Pancreas (tissue), 10 donors: ENCODE measurements at regions not wholly inside any gene's neighbourhood (a gene's known extent, or its start where the extent isn't known, plus 50 kb on each side); places are given as distances from the start of the nearest gene placed in this dataset.

Experiments
- ATAC-seq, 4 donors: fragments of 200-7000 bp; cut with Tn5 transposase; one replicate each; pipeline versions ENCODE4 v1.8.0 to v1.9.1; 2020; ENCODE audit warnings: mild to moderate bottlenecking in 4 of 4, moderate library complexity in 4 of 4
- DNase-seq, 6 donors: peaks; one replicate each; pipeline ENCODE4 v3.0.0-alpha.2; 2020
- FAIRE-seq: peaks from 2 replicates; lab custom pipeline; 2012; peaks lifted over from hg19 to GRCh38; lab: Jason Lieb, UNC
- H3K27ac ChIP-seq, 4 donors: fragments of 200-600 bp; sonication (generic); 1 replicate in 3 of 4; 2 replicates in 1 of 4; pipeline versions ENCODE4 v1.5.0 to v1.8.0; 2020
- H3K27me3 ChIP-seq, 4 donors: fragments of 200-600 bp; one replicate each; pipeline ENCODE4 v1.8.0; 2021
- H3K36me3 ChIP-seq, 3 donors: fragments of 200-600 bp; sonication (generic) in 1 of 3; one replicate each; pipeline versions ENCODE4 v1.5.0 to v1.8.0; 2020 to 2021
- H3K4me1 ChIP-seq, 3 donors: fragments of 200-600 bp; one replicate each; pipeline ENCODE4 v1.8.0; 2021
- H3K4me3 ChIP-seq, 4 donors: fragments of 200-600 bp; sonication (generic) in 2 of 4; one replicate each; pipeline versions ENCODE4 v1.5.0 to v1.8.0; 2020 to 2021
- H3K9me3 ChIP-seq, 4 donors: fragments of 200-600 bp; one replicate each; pipeline ENCODE4 v1.8.0; 2021
- CTCF ChIP-seq, 4 donors: fragments of 200-600 bp; sonication (generic) in 3 of 4; IDR thresholded peaks; one replicate each; pipeline versions ENCODE4 v1.5.0 to v1.8.0; 2021; ENCODE audit warnings: antibody characterized with exemption in 4 of 4
- WGBS, 2 donors: extraction: QIAGEN DNeasy Blood & Tissue Kit; methylation state at CpG; one replicate each; pipeline ENCODE4 v1.1.7; 2013; 5-methylcytosine and 5-hydroxymethylcytosine counted together
- intact Hi-C, 3 donors: fragments of 100-400 bp; cut with DNase I; formaldehyde crosslinking; loops; one replicate each; pipeline versions ENCODE4 v1.11.1 to v1.14.2; 2022
- donor health status: healthy with polysubstance abuse.
- donor health status: DM: no; HTN: no; CAD: no; lungs with moderate emphysema.
- donor health status: DM: no; HTN: no; CAD: no.
- donor health status: control.
- donor health status: control.
- donor health status: Bipolar disorder and iron deficiency.
- donor health status: DM: yes; HTN: yes; CAD: no.
- donor health status: DM: no; HTN: no; CAD: no.
- donor health status: DM: no; HTN: no; CAD: no.
- donor health status: DM: yes; HTN: yes; CAD: no.

GRCh38 chr15:47514200-47514652, 203.1 kb upstream of the SEMA6D start:
- FAIRE-seq (no peak), ATAC-seq (no peak), DNase-seq (no peak)
- Histone ChIP-seq H3K9me3 (no peaks in the 10 kb centered on the region), H3K27me3 (no peaks in the 10 kb centered on the region), H3K27ac (no peak overlapping the region), H3K4me1 (no peaks in the 10 kb centered on the region), H3K4me3 (no peak overlapping the region), H3K36me3 (no peaks in the 10 kb centered on the region)
- 78 to 91% methylated on average over 2 of the region's 2 CpGs for WGBS, 2 donors
- intact Hi-C loops = no loop called here
- no peak for TF ChIP-seq CTCF (IDR thresholded peaks at IDR 0.05)

- intact Hi-C loops = no loop called here
- WGBS, 2 donors = 86 to 87% methylated on average over 2 of the region's 2 CpGs
- FAIRE-seq (no peak), DNase-seq (no peak), ATAC-seq (no peak)
- no peak overlapping the region for H3K4me3 ChIP-seq
- no peaks in the 10 kb centered on the region for H3K9me3 ChIP-seq
- no peaks in the 10 kb centered on the region for H3K27me3 ChIP-seq
- no peak overlapping the region for H3K27ac ChIP-seq
- no peak for TF ChIP-seq CTCF (IDR thresholded peaks at IDR 0.05)
- H3K4me1 ChIP-seq = no peaks in the 10 kb centered on the region
- H3K36me3 ChIP-seq = no peaks in the 10 kb centered on the region
These were observed 200.7 kb upstream of the SEMA6D start for GRCh38 chr15:47516558-47516957.

GRCh38 chr15:47516972-47517371, 200.3 kb upstream of the SEMA6D start:
- intact Hi-C loops = no loop called here
- no peak for ATAC-seq
- no peaks in the 10 kb centered on the region for H3K27me3 ChIP-seq
- H3K4me1 ChIP-seq = no peaks in the 10 kb centered on the region
- no peak for TF ChIP-seq CTCF (IDR thresholded peaks at IDR 0.05)
- no peaks in the 10 kb centered on the region for H3K9me3 ChIP-seq
- FAIRE-seq = no peak
- no peak for DNase-seq
- H3K4me3 ChIP-seq = no peak overlapping the region
- no peaks in the 10 kb centered on the region for H3K36me3 ChIP-seq
- no peak overlapping the region for H3K27ac ChIP-seq
- 62 to 65% methylated on average over 1 of the region's 1 CpG for WGBS, 2 donors

GRCh38 chr15:47517737-47518136, 199.6 kb upstream of the SEMA6D start:
- WGBS, 2 donors = 46 to 61% methylated on average over 1 of the region's 1 CpG
- no peak overlapping the region for H3K4me3 ChIP-seq
- intact Hi-C loops = no loop called here
- no peak overlapping the region for H3K27ac ChIP-seq
- no peaks in the 10 kb centered on the region for H3K36me3 ChIP-seq
- FAIRE-seq (no peak), ATAC-seq (no peak), DNase-seq (no peak)
- no peaks in the 10 kb centered on the region for H3K4me1 ChIP-seq
- no peaks in the 10 kb centered on the region for H3K9me3 ChIP-seq
- no peak for TF ChIP-seq CTCF (IDR thresholded peaks at IDR 0.05)
- H3K27me3 ChIP-seq = no peaks in the 10 kb centered on the region

GRCh38 chr15:47523681-47524475, 193.4 kb upstream of the SEMA6D start:
- Histone ChIP-seq H3K36me3 (no peaks in the 10 kb centered on the region), H3K27ac (no peak overlapping the region), H3K4me3 (no peak overlapping the region), H3K9me3 (no peaks in the 10 kb centered on the region), H3K27me3 (no peaks in the 10 kb centered on the region), H3K4me1 (peaks cover 0 to 4% (median 0%) of the 10 kb centered on the region in 3 donors)
- intact Hi-C loops = no loop called here
- ATAC-seq (peak in 3 of 4 donors; percentile 24 to 72 (median 44)), DNase-seq (no peak), FAIRE-seq (no peak)
- 68% methylated on average over 12 of the region's 12 CpGs for WGBS, 2 donors
- no peak for TF ChIP-seq CTCF (IDR thresholded peaks at IDR 0.05)
